ENCODE measurements at regions not wholly inside any gene's neighbourhood (a gene's known extent, or its start where the extent isn't known, plus 50 kb on each side); places are given as distances from the start of the nearest gene placed in this dataset.

GRCh38 chr4:179605196-179605595, 2163.0 kb upstream of the AGA start:
- H3K36me3 ChIP-seq (ENCODE audit: insufficient read depth, low read length): no peaks in the 10 kb centered on the region
- H3K9ac ChIP-seq (ENCODE audit: low read depth, low read length): no peak overlapping the region
- H3K27me3 ChIP-seq (ENCODE audit: insufficient read depth, low read length): no peaks in the 10 kb centered on the region
- 92% methylated on average over 5 of the region's 5 CpGs for WGBS
- no peaks in the 10 kb centered on the region for H3K4me1 ChIP-seq (ENCODE audit: insufficient read depth, low read length)
- H3K4me3 ChIP-seq (ENCODE audit: low read length): no peak overlapping the region
- no peaks in the 10 kb centered on the region for H3K9me3 ChIP-seq (ENCODE audit: insufficient read depth, low read depth, low read length)
- no peak overlapping the region for H3K27ac ChIP-seq (ENCODE audit: low read depth, low read length)

- Histone ChIP-seq H3K27me3 (ENCODE audit: insufficient read depth, low read length) (no peaks in the 10 kb centered on the region), H3K9me3 (ENCODE audit: insufficient read depth, low read depth, low read length) (no peaks in the 10 kb centered on the region), H3K27ac (ENCODE audit: low read depth, low read length) (no peak overlapping the region), H3K9ac (ENCODE audit: low read depth, low read length) (no peak overlapping the region), H3K36me3 (ENCODE audit: insufficient read depth, low read length) (no peaks in the 10 kb centered on the region), H3K4me3 (ENCODE audit: low read length) (no peak overlapping the region), H3K4me1 (ENCODE audit: insufficient read depth, low read length) (no peaks in the 10 kb centered on the region)
- WGBS: 95% methylated on average over 4 of the region's 4 CpGs
Measured at GRCh38 chr4:179607003-179607402, 2164.8 kb upstream of the AGA start.

DNA sequence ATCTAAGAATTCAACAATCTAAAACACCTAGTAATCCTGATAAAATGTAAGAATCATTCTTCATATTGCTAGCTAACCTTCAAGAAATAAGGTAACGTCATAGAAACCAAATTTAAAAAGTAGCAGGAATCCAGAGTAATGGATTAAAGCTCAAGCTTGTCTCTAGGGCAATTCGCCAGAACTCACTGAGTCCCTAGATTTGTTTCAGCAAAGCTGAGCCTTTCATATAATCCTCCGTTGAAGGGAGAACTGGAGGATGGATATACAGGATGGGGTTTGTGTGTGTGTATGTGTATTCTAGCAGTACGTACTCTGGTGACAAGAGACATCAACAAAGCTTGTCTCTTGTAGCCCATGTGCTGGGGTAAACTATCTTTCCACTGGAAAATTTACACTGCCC, 2173.5 kb upstream of the AGA start:
- Histone ChIP-seq H3K27me3 (ENCODE audit: insufficient read depth, low read length) (no peaks in the 10 kb centered on the region), H3K9ac (ENCODE audit: low read depth, low read length) (no peak overlapping the region), H3K27ac (ENCODE audit: low read depth, low read length) (no peak overlapping the region), H3K36me3 (ENCODE audit: insufficient read depth, low read length) (no peaks in the 10 kb centered on the region), H3K9me3 (ENCODE audit: insufficient read depth, low read depth, low read length) (no peaks in the 10 kb centered on the region), H3K4me1 (ENCODE audit: insufficient read depth, low read length) (no peaks in the 10 kb centered on the region), H3K4me3 (ENCODE audit: low read length) (no peak overlapping the region)
- WGBS: 94% methylated on average over 4 of the region's 4 CpGs

- no CpG with 5 or more reads among the region's 1 CpG for WGBS
Measured at GRCh38 chr4:179618966-179619365, 2176.7 kb upstream of the AGA start.

DNA sequence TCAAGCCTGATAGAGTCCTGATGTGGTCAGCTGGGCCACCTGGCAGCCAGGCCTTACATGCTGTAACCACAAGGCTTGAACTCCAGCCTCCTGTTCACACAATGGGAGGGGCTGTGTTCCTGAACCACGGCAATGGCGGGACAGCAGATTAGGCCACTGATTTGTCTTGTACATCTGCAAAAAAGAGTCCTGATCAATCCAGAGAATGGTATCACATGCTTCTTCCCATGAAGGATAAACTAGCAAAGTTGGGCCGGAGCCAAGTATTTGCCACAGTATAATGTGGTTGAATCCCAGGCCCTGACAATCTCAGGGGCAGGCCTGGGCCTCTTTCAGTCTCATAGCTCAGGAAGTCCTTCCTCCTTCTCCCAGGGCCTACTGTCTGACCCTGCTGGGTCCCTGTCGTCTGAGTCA, 2182.5 kb upstream of the AGA start:
- WGBS: 92% methylated on average over 3 of the region's 4 CpGs
- Histone ChIP-seq H3K9ac (ENCODE audit: low read depth, low read length) (no peak overlapping the region), H3K36me3 (ENCODE audit: insufficient read depth, low read length) (no peaks in the 10 kb centered on the region), H3K27me3 (ENCODE audit: insufficient read depth, low read length) (no peaks in the 10 kb centered on the region), H3K27ac (ENCODE audit: low read depth, low read length) (no peak overlapping the region), H3K4me3 (ENCODE audit: low read length) (no peak overlapping the region), H3K4me1 (ENCODE audit: insufficient read depth, low read length) (no peaks in the 10 kb centered on the region; the same call in 1 of the 2 replicates), H3K9me3 (ENCODE audit: insufficient read depth, low read depth, low read length) (no peaks in the 10 kb centered on the region)

More at GRCh38 chr4:179618966-179619365, 2176.7 kb upstream of the AGA start:
- Histone ChIP-seq H3K9me3 (ENCODE audit: insufficient read depth, low read depth, low read length) (no peaks in the 10 kb centered on the region), H3K9ac (ENCODE audit: low read depth, low read length) (no peak overlapping the region), H3K27ac (ENCODE audit: low read depth, low read length) (no peak overlapping the region), H3K4me1 (ENCODE audit: insufficient read depth, low read length) (no peaks in the 10 kb centered on the region), H3K4me3 (ENCODE audit: low read length) (no peak overlapping the region), H3K36me3 (ENCODE audit: insufficient read depth, low read length) (no peaks in the 10 kb centered on the region), H3K27me3 (ENCODE audit: insufficient read depth, low read length) (no peaks in the 10 kb centered on the region)

DNA sequence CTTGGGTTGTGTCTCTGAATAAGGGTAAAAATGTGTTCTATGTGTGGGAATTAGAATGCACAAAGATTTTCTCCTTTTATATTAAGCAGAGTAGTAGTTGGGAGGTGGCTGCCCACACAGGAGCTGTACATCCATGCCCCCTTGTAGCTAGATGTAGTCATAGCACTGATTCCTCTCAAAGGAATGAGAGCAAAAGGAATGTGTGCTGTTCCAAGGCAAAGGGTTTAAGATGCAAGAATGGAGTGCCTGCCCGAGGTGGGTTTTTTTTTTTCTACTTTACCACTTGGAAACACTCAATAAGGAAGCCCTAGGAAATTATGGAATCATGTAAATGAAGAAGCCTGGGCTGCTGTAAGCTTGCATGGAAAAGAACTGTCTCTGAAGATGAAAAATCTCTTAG, 2183.2 kb upstream of the AGA start:
- Histone ChIP-seq H3K4me1 (ENCODE audit: insufficient read depth, low read length) (no peaks in the 10 kb centered on the region; the same call in 1 of the 2 replicates), H3K27me3 (ENCODE audit: insufficient read depth, low read length) (no peaks in the 10 kb centered on the region), H3K36me3 (ENCODE audit: insufficient read depth, low read length) (no peaks in the 10 kb centered on the region), H3K27ac (ENCODE audit: low read depth, low read length) (no peak overlapping the region), H3K9ac (ENCODE audit: low read depth, low read length) (no peak overlapping the region), H3K4me3 (ENCODE audit: low read length) (no peak overlapping the region), H3K9me3 (ENCODE audit: insufficient read depth, low read depth, low read length) (no peaks in the 10 kb centered on the region)
- WGBS: no CpG with 5 or more reads among the region's 1 CpG

GRCh38 chr4:179626687-179627086, 2184.4 kb upstream of the AGA start:
- 52% methylated on average over 3 of the region's 3 CpGs for WGBS
- no peaks in the 10 kb centered on the region; the same call in 1 of the 2 replicates for H3K4me1 ChIP-seq (ENCODE audit: insufficient read depth, low read length)
- H3K36me3 ChIP-seq (ENCODE audit: insufficient read depth, low read length): no peaks in the 10 kb centered on the region
- H3K4me3 ChIP-seq (ENCODE audit: low read length): no peak overlapping the region
- H3K9me3 ChIP-seq (ENCODE audit: insufficient read depth, low read depth, low read length): no peaks in the 10 kb centered on the region
- H3K9ac ChIP-seq (ENCODE audit: low read depth, low read length): no peak overlapping the region
- no peak overlapping the region for H3K27ac ChIP-seq (ENCODE audit: low read depth, low read length)
- H3K27me3 ChIP-seq (ENCODE audit: insufficient read depth, low read length): no peaks in the 10 kb centered on the region

- H3K27ac ChIP-seq (ENCODE audit: low read depth, low read length): no peak overlapping the region
- H3K9me3 ChIP-seq (ENCODE audit: insufficient read depth, low read depth, low read length): peaks cover 10% of the 10 kb centered on the region
- no peaks in the 10 kb centered on the region for H3K36me3 ChIP-seq (ENCODE audit: insufficient read depth, low read length)
- H3K9ac ChIP-seq (ENCODE audit: low read depth, low read length): no peak overlapping the region
- no peaks in the 10 kb centered on the region for H3K4me1 ChIP-seq (ENCODE audit: insufficient read depth, low read length)
- H3K4me3 ChIP-seq (ENCODE audit: low read length): no peak overlapping the region
- no peaks in the 10 kb centered on the region for H3K27me3 ChIP-seq (ENCODE audit: insufficient read depth, low read length)
Measured at GRCh38 chr4:179631321-179631720, 2189.1 kb upstream of the AGA start.

- Histone ChIP-seq H3K27me3 (ENCODE audit: insufficient read depth, low read length) (no peaks in the 10 kb centered on the region), H3K27ac (ENCODE audit: low read depth, low read length) (no peak overlapping the region), H3K4me1 (ENCODE audit: insufficient read depth, low read length) (no peaks in the 10 kb centered on the region), H3K36me3 (ENCODE audit: insufficient read depth, low read length) (no peaks in the 10 kb centered on the region), H3K9ac (ENCODE audit: low read depth, low read length) (no peak overlapping the region), H3K9me3 (ENCODE audit: insufficient read depth, low read depth, low read length) (peaks cover 11% of the 10 kb centered on the region), H3K4me3 (ENCODE audit: low read length) (no peak overlapping the region)
- WGBS: 98% methylated on average over 2 of the region's 3 CpGs
Measured at GRCh38 chr4:179634862-179635261, 2192.6 kb upstream of the AGA start.

GRCh38 chr4:179662522-179662921, 2220.3 kb upstream of the AGA start:
- H3K4me3 ChIP-seq (ENCODE audit: low read length): no peak overlapping the region
- H3K9me3 ChIP-seq (ENCODE audit: insufficient read depth, low read depth, low read length): no peaks in the 10 kb centered on the region
- H3K36me3 ChIP-seq (ENCODE audit: insufficient read depth, low read length): no peaks in the 10 kb centered on the region
- no peaks in the 10 kb centered on the region for H3K4me1 ChIP-seq (ENCODE audit: insufficient read depth, low read length)
- H3K27me3 ChIP-seq (ENCODE audit: insufficient read depth, low read length): no peaks in the 10 kb centered on the region
- no peak overlapping the region for H3K27ac ChIP-seq (ENCODE audit: low read depth, low read length)
- H3K9ac ChIP-seq (ENCODE audit: low read depth, low read length): no peak overlapping the region

- Histone ChIP-seq H3K27ac (ENCODE audit: low read depth, low read length) (no peak overlapping the region), H3K4me1 (ENCODE audit: insufficient read depth, low read length) (no peaks in the 10 kb centered on the region), H3K9me3 (ENCODE audit: insufficient read depth, low read depth, low read length) (no peaks in the 10 kb centered on the region), H3K9ac (ENCODE audit: low read depth, low read length) (no peak overlapping the region), H3K36me3 (ENCODE audit: insufficient read depth, low read length) (no peaks in the 10 kb centered on the region), H3K4me3 (ENCODE audit: low read length) (no peak overlapping the region), H3K27me3 (ENCODE audit: insufficient read depth, low read length) (no peaks in the 10 kb centered on the region)
- 96% methylated on average over 6 of the region's 6 CpGs for WGBS
Measured at GRCh38 chr4:179663641-179664429, 2221.6 kb upstream of the AGA start.

Measured in HUES64 (cell line).